ENCODE measurements at regions not wholly inside any gene's neighbourhood (a gene's known extent, or its start where the extent isn't known, plus 50 kb on each side); places are given as distances from the start of the nearest gene placed in this dataset.

GRCh38 chr18:42137693-42138375 lies 182.8 kb downstream of the PIK3C3 start:
- intact Hi-C loops (cut with DNase I; ENCODE audit: low total_unique reads): no loop called here

GRCh38 chr18:42141439-42141838 lies 186.4 kb downstream of the PIK3C3 start:
- intact Hi-C loops (cut with DNase I; ENCODE audit: low total_unique reads): no loop called here
- H3K27ac ChIP-seq: no peak overlapping the region
- peaks cover 0 to 19% (median 19%) of the 10 kb centered on the region in 3 donors for H3K9me3 ChIP-seq
- H3K4me1 ChIP-seq: no peaks in the 10 kb centered on the region
- DNase-seq: no peak
- H3K36me3 ChIP-seq: peaks cover 0 to 4% (median 0%) of the 10 kb centered on the region in 3 donors
- TF ChIP-seq CTCF (IDR thresholded peaks at IDR 0.05): no peak
- H3K27me3 ChIP-seq: no peaks in the 10 kb centered on the region
- no peak overlapping the region for H3K4me3 ChIP-seq

More at GRCh38 chr18:42137693-42138375, 182.8 kb downstream of the PIK3C3 start:
- Histone ChIP-seq H3K4me1 (no peaks in the 10 kb centered on the region), H3K27me3 (no peaks in the 10 kb centered on the region), H3K4me3 (no peak overlapping the region), H3K27ac (no peak overlapping the region), H3K36me3 (peaks cover 0 to 4% (median 0%) of the 10 kb centered on the region in 3 donors), H3K9me3 (peaks cover 0 to 19% (median 19%) of the 10 kb centered on the region in 3 donors)
- TF ChIP-seq CTCF (IDR thresholded peaks at IDR 0.05): no peak
- no peak for DNase-seq

GRCh38 chr18:42155024-42155423 lies 200.0 kb downstream of the PIK3C3 start:
- DNase-seq: no peak
- Histone ChIP-seq H3K27me3 (no peaks in the 10 kb centered on the region), H3K36me3 (no peaks in the 10 kb centered on the region), H3K4me3 (no peak overlapping the region), H3K4me1 (peaks cover 0 to 25% (median 13%) of the 10 kb centered on the region in 4 donors), H3K9me3 (no peaks in the 10 kb centered on the region), H3K27ac (no peak overlapping the region)
- intact Hi-C loops (cut with DNase I; ENCODE audit: low total_unique reads): no loop called here
- TF ChIP-seq CTCF (IDR thresholded peaks at IDR 0.05): no peak

GRCh38 chr18:42156281-42156680 lies 201.2 kb downstream of the PIK3C3 start:
- H3K36me3 ChIP-seq: no peaks in the 10 kb centered on the region
- peaks cover 0 to 25% (median 13%) of the 10 kb centered on the region in 4 donors for H3K4me1 ChIP-seq
- no peaks in the 10 kb centered on the region for H3K27me3 ChIP-seq
- intact Hi-C loops (cut with DNase I; ENCODE audit: low total_unique reads): no loop called here
- no peak for DNase-seq
- no peak overlapping the region for H3K27ac ChIP-seq
- no peaks in the 10 kb centered on the region for H3K9me3 ChIP-seq
- TF ChIP-seq CTCF (IDR thresholded peaks at IDR 0.05): no peak
- no peak overlapping the region for H3K4me3 ChIP-seq

GRCh38 chr18:42157420-42157819 lies 202.4 kb downstream of the PIK3C3 start:
- Histone ChIP-seq H3K4me3 (no peak overlapping the region), H3K9me3 (no peaks in the 10 kb centered on the region), H3K27me3 (no peaks in the 10 kb centered on the region), H3K4me1 (peaks cover 0 to 25% (median 13%) of the 10 kb centered on the region in 4 donors), H3K27ac (no peak overlapping the region), H3K36me3 (no peaks in the 10 kb centered on the region)
- TF ChIP-seq CTCF (IDR thresholded peaks at IDR 0.05): no peak
- intact Hi-C loops (cut with DNase I; ENCODE audit: low total_unique reads): no loop called here
- no peak for DNase-seq

Measured in tibial artery (tissue), 4 donors.